HL-60 (cell line): ENCODE measurements at regions not wholly inside any gene's neighbourhood (a gene's known extent, or its start where the extent isn't known, plus 50 kb on each side); places are given as distances from the start of the nearest gene placed in this dataset.
"Not testable (repeated sequence)": the region's sequence is repeated elsewhere in the genome, so short reads cannot be mapped to it uniquely, and the experiment has no call there.

Experiments used
- DNase-seq, 2 experiments: peaks; one replicate each; pipeline ENCODE4 v3.0.0-alpha.2; 2010 to 2020; ENCODE audit warnings: low read depth in 1 of 2, low spot score in 1 of 2
- H3K27ac ChIP-seq: fragments of 250-450 bp; sonication (Bioruptor Pico); replicated peaks from 2 replicates; pipeline ENCODE4 v1.5.1; 2020; ENCODE audit warnings: mild to moderate bottlenecking, moderate library complexity
- H3K27me3 ChIP-seq: fragments of 250-450 bp; sonication (Bioruptor Pico); 2 replicates; pipeline ENCODE4 v1.5.1; 2021; ENCODE audit warnings: mild to moderate bottlenecking, moderate library complexity; ENCODE audit not compliant: insufficient read depth, poor library complexity, severe bottlenecking
- H3K4me3 ChIP-seq: replicated peaks from 2 replicates; pipeline ENCODE4 v1.5.1; 2011; ENCODE audit warnings: mild to moderate bottlenecking, control low read depth, low read length; ENCODE audit not compliant: insufficient read depth
- CTCF ChIP-seq: IDR thresholded peaks from one replicate; pipeline ENCODE4 v1.5.1; 2011; ENCODE audit warnings: low read length, control low read depth, inconsistent platforms; ENCODE audit not compliant: insufficient read depth
- GABPA ChIP-seq: IDR thresholded peaks from 2 replicates; pipeline ENCODE4 v1.6.1; 2012; ENCODE audit warnings: low read depth
- POLR2AphosphoS5 ChIP-seq: IDR thresholded peaks from 2 replicates; pipeline ENCODE4 v1.6.1; 2012; ENCODE audit warnings: low read depth
- SPI1 ChIP-seq: IDR thresholded peaks from 2 replicates; pipeline ENCODE4 v1.6.1; 2012; ENCODE audit warnings: low read depth, mild to moderate bottlenecking, borderline replicate concordance
- TF ChIP-seq, protein P1 (sequence below): IDR thresholded peaks from 2 replicates; pipeline ENCODE4 v1.6.1; 2012; ENCODE audit warnings: low read depth; ENCODE audit not compliant: insufficient replicate concordance

DNA sequence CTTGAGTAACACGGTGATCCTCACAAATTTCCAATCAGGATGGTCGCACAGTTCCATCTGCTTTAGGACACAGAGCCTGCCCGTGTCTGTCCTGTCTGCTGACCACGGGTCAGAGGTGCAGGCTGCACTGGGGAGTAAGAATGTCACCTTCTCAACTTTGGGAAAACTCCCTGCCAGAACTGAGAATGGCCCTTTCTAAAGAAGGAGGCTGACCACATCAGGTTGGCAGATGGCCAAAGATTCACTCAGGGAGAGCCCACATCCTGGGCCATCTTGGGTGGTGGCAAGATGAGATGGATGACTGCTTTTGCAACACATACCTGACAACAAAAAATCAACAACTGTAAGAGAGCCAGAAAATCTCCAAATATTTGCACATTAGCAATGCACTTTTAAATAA is 101.9 kb downstream of the IGLL1 start:
- Histone ChIP-seq H3K27me3 (no peaks in the 10 kb centered on the region), H3K27ac (no peak overlapping the region), H3K4me3 (no peak overlapping the region)
- DNase-seq = no peak
- no peak for TF ChIP-seq POLR2AphosphoS5
- TF ChIP-seq CTCF = no peak
- TF ChIP-seq GABPA = no peak
- TF ChIP-seq, protein P1, sequence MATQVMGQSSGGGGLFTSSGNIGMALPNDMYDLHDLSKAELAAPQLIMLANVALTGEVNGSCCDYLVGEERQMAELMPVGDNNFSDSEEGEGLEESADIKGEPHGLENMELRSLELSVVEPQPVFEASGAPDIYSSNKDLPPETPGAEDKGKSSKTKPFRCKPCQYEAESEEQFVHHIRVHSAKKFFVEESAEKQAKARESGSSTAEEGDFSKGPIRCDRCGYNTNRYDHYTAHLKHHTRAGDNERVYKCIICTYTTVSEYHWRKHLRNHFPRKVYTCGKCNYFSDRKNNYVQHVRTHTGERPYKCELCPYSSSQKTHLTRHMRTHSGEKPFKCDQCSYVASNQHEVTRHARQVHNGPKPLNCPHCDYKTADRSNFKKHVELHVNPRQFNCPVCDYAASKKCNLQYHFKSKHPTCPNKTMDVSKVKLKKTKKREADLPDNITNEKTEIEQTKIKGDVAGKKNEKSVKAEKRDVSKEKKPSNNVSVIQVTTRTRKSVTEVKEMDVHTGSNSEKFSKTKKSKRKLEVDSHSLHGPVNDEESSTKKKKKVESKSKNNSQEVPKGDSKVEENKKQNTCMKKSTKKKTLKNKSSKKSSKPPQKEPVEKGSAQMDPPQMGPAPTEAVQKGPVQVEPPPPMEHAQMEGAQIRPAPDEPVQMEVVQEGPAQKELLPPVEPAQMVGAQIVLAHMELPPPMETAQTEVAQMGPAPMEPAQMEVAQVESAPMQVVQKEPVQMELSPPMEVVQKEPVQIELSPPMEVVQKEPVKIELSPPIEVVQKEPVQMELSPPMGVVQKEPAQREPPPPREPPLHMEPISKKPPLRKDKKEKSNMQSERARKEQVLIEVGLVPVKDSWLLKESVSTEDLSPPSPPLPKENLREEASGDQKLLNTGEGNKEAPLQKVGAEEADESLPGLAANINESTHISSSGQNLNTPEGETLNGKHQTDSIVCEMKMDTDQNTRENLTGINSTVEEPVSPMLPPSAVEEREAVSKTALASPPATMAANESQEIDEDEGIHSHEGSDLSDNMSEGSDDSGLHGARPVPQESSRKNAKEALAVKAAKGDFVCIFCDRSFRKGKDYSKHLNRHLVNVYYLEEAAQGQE = no peak
- TF ChIP-seq SPI1 = no peak

DNA sequence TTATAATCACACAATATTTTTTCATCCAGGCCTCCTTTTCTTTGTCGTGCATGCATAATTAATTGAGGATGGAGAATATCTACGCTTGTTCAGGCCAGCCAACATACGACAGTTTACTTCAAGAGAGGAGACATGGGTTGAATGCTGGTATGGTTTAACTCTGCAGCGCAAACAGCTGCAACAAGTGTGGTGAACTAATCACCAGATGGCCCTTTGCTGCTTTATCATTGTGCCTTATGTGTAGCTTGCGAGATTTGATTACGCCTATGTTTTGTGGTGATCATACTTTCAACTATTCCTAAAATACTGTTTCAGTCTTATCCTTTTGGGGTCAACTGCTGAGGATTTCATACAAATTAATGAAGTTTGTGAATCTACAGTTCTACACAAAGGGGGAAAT is 105.6 kb downstream of the IGLL1 start:
- DNase-seq, H3K27ac ChIP-seq, H3K27me3 ChIP-seq, H3K4me3 ChIP-seq: not testable (repeated sequence)

DNA sequence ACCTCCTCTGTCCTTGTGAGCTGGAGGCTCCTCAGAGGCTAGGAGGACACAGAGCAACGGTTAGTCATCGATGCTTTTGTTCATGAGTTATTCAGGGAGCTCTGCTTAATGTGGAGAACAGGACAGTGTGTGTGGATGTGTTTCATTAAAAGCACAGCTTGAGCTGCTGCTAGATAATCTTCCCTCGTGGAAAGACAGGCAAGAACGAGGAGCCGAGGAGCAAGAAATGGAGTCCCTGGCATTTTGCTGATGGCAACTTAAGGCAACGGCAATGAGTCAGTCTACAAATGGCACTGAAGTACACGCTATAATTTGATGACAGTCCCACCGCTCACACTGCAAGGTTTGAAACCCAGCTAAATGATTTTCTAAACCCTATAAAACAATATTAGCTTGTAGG is 106.2 kb downstream of the IGLL1 start:
- no peak overlapping the region for H3K27ac ChIP-seq
- DNase-seq = no peak
- no peak for TF ChIP-seq CTCF
- TF ChIP-seq POLR2AphosphoS5 = no peak
- no peak for TF ChIP-seq GABPA
- TF ChIP-seq, protein P1 = no peak
- no peak for TF ChIP-seq SPI1
- H3K4me3 ChIP-seq = no peak overlapping the region
- no peaks in the 10 kb centered on the region for H3K27me3 ChIP-seq

GRCh38 chr22:23472376-23472775 is 107.7 kb downstream of the IGLL1 start:
- H3K4me3 ChIP-seq, H3K27me3 ChIP-seq, H3K27ac ChIP-seq, DNase-seq: not testable (repeated sequence)

DNA sequence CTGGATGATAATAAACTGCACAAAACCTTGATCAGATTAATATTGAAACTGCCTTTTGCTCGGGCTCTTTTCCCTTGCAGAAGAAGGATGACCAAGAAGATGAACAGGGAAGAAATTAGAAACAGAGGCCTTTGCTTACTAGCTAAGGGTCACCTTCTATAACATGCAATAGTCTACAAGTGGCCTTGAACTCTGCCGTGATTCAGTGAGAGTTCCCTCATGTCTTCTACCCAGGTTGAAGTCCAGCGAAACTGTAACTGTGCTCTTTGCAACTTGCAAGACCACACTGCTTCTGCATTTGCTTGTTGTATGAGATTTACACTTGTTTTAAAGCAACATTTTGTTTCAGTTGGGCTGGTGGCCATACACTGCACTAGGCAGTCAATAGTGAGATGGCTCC is 108.4 kb downstream of the IGLL1 start:
- no peak for TF ChIP-seq SPI1
- TF ChIP-seq, protein P1 = no peak
- no peak for TF ChIP-seq POLR2AphosphoS5
- TF ChIP-seq GABPA = no peak
- no peak for TF ChIP-seq CTCF
- Histone ChIP-seq H3K27ac (no peak overlapping the region), H3K27me3 (no peaks in the 10 kb centered on the region), H3K4me3 (no peak overlapping the region)
- no peak for DNase-seq
